ENCODE measurements at regions not wholly inside any gene's neighbourhood (a gene's known extent, or its start where the extent isn't known, plus 50 kb on each side); places are given as distances from the start of the nearest gene placed in this dataset.

- ATAC-seq (no peak), DNase-seq (no peak)
- Histone ChIP-seq H3K9me3 (no peaks in the 10 kb centered on the region), H3K4me1 (no peaks in the 10 kb centered on the region), H3K27ac (peak overlapping the region; percentile 71), H3K4me3 (no peak overlapping the region), H3K36me3 (ENCODE audit: insufficient read depth in 1 of 2, low read depth in 1 of 2) (no peaks in the 10 kb centered on the region), H3K27me3 (ENCODE audit: insufficient read depth in 3 of 3, low read length in 2 of 3) (no peaks in the 10 kb centered on the region)
- WGBS, 3 donors, result 61 to 71% (median 69%) methylated on average over 8 of the region's 8 CpGs
- TF ChIP-seq, protein P1, sequence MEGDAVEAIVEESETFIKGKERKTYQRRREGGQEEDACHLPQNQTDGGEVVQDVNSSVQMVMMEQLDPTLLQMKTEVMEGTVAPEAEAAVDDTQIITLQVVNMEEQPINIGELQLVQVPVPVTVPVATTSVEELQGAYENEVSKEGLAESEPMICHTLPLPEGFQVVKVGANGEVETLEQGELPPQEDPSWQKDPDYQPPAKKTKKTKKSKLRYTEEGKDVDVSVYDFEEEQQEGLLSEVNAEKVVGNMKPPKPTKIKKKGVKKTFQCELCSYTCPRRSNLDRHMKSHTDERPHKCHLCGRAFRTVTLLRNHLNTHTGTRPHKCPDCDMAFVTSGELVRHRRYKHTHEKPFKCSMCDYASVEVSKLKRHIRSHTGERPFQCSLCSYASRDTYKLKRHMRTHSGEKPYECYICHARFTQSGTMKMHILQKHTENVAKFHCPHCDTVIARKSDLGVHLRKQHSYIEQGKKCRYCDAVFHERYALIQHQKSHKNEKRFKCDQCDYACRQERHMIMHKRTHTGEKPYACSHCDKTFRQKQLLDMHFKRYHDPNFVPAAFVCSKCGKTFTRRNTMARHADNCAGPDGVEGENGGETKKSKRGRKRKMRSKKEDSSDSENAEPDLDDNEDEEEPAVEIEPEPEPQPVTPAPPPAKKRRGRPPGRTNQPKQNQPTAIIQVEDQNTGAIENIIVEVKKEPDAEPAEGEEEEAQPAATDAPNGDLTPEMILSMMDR (IDR thresholded peaks at IDR 0.05), result no peak
- intact Hi-C loops (cut with DNase I), result loop anchor here in 1 of 2 donors (2.0 kb wide), 1 partner anchor 44 kb away; no protein-coding TSS in a partner anchor
Observed at GRCh38 chr10:31648966-31649365, 279.7 kb downstream of the ARHGAP12 start.

DNA sequence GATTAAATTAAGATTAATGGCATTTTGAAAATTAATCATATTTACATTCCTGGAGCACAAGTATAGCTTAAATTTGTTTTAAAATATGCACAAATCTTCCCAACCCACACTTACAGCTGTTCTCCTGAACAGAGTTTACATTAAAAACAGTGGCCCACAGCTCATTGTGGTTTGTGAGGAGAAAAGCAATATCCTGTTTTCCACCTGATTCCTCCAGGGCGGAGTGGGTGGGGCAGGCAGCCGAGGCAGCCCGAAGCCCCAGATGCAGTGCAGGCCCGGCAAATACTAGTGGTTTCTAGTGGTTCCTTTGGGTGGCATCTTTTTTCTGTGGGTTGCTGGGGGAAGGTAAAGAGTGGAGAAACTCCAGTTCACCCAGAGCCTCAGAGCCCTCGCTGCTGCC lies 280.8 kb downstream of the ARHGAP12 start:
- WGBS, 3 donors, result 83 to 90% (median 90%) methylated on average over 5 of the region's 5 CpGs

GRCh38 chr10:31646519-31646918 lies 282.1 kb downstream of the ARHGAP12 start:
- Histone ChIP-seq H3K4me3 (no peak overlapping the region), H3K4me1 (no peaks in the 10 kb centered on the region), H3K27ac (no peak overlapping the region), H3K9me3 (no peaks in the 10 kb centered on the region), H3K27me3 (ENCODE audit: insufficient read depth in 3 of 3, low read length in 2 of 3) (no peaks in the 10 kb centered on the region), H3K36me3 (ENCODE audit: insufficient read depth in 1 of 2, low read depth in 1 of 2) (no peaks in the 10 kb centered on the region)
- TF ChIP-seq, protein P1 (IDR thresholded peaks at IDR 0.05), result no peak
- DNase-seq, result no peak
- intact Hi-C loops (cut with DNase I), result no loop called here
- WGBS, 3 donors, result 82 to 91% (median 86%) methylated on average over 4 of the region's 4 CpGs
- no peak for ATAC-seq

More for the DNA sequence above, 280.8 kb downstream of the ARHGAP12 start:
- no peak for ATAC-seq
- Histone ChIP-seq H3K27ac (no peak overlapping the region), H3K4me3 (no peak overlapping the region), H3K27me3 (ENCODE audit: insufficient read depth in 3 of 3, low read length in 2 of 3) (no peaks in the 10 kb centered on the region), H3K4me1 (no peaks in the 10 kb centered on the region), H3K36me3 (ENCODE audit: insufficient read depth in 1 of 2, low read depth in 1 of 2) (no peaks in the 10 kb centered on the region), H3K9me3 (no peaks in the 10 kb centered on the region)
- DNase-seq, result no peak
- intact Hi-C loops (cut with DNase I), result loop anchor here in 1 of 2 donors (2.0 kb wide), 1 partner anchor 43 kb away; no protein-coding TSS in a partner anchor
- TF ChIP-seq, protein P1 (IDR thresholded peaks at IDR 0.05), result no peak

- intact Hi-C loops (cut with DNase I), result no loop called here
- TF ChIP-seq, protein P1 (IDR thresholded peaks at IDR 0.05), result no peak
- ATAC-seq (no peak), DNase-seq (no peak)
- H3K4me3 ChIP-seq, result no peak overlapping the region
- no peaks in the 10 kb centered on the region for H3K4me1 ChIP-seq
- 65 to 88% (median 74%) methylated on average over 6 of the region's 6 CpGs for WGBS, 3 donors
- H3K36me3 ChIP-seq (ENCODE audit: insufficient read depth in 1 of 2, low read depth in 1 of 2), result no peaks in the 10 kb centered on the region
- no peaks in the 10 kb centered on the region for H3K27me3 ChIP-seq (ENCODE audit: insufficient read depth in 3 of 3, low read length in 2 of 3)
- no peaks in the 10 kb centered on the region for H3K9me3 ChIP-seq
- no peak overlapping the region for H3K27ac ChIP-seq
Observed at GRCh38 chr10:31645786-31646185, 282.8 kb downstream of the ARHGAP12 start.

Data from psoas muscle (tissue), 7 donors.